ENCODE measurements at regions not wholly inside any gene's neighbourhood (a gene's known extent, or its start where the extent isn't known, plus 50 kb on each side); places are given as distances from the start of the nearest gene placed in this dataset.
A peak's percentile ranks its signal among the peaks of the same experiment; 100 is the strongest.

DNA sequence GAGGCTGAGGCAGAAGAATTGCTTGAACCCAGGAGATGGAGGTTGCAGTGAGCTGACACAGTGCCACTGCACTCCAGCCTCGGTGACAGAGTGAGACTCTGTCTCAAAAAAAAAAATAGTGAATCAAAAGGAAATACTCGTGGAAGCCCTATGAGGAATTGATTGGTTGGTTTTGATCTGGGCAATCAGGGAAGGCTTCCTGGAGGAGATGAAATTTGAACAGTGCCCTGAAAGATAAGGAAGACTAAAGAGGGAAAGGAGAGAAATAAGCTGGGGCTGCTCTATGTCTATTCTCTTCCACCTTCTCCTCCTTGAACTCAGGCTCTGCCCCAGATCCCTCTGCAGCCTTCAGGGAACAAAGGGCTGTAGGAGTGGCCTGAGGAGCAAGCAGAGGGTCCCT lies 54.1 kb downstream of the IRF2BPL start:
- DNase-seq = no peak

DNA sequence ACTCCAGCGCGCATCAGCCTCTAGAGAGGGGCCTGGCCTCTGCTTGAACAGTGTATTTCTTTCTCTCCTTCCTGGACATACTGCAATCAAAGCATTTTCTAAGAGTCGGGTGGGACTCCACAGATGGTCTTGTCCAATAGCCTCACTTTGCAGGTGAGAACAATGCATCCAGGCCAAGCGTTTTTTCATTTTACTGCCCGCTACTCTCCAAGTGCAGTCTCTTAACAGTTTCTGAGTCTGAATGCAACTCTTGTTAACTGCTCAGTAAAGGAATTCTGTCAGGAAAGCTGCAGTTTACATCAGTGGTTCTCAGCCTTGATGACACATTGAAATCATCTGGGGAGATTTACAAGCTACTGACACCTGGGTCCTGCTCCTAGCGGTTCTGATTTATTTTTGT lies 57.0 kb downstream of the IRF2BPL start:
- no peak for DNase-seq

- DNase-seq = peak; percentile 92
These were observed 59.9 kb downstream of the IRF2BPL start for GRCh38 chr14:76968621-76969063.

DNA sequence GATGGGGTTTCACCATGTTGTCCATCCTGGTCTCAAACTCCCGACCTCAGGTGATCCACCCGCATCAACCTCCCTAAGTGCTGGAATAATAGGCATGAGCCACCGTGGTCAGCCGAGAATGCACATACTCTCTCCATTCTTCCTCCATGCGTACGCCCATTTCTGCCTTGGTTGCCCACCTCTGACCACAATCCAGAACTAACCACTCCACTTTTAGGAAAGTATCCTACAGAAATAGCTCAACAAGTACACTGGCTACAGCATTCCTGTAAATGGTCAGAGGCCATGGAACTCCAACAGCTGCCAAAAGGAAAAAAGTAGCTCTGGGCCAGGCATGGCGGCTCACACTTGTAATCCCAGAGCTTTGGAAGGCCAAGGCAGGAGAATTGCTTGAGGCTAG lies 60.7 kb downstream of the IRF2BPL start:
- no peak for DNase-seq

- DNase-seq = no peak
These were observed 63.3 kb downstream of the IRF2BPL start for GRCh38 chr14:76965232-76965631.

- no peak for DNase-seq
These were observed 63.8 kb downstream of the IRF2BPL start for GRCh38 chr14:76964695-76965094.

GRCh38 chr14:76963372-76963771 lies 65.1 kb downstream of the IRF2BPL start:
- no peak for DNase-seq

DNA sequence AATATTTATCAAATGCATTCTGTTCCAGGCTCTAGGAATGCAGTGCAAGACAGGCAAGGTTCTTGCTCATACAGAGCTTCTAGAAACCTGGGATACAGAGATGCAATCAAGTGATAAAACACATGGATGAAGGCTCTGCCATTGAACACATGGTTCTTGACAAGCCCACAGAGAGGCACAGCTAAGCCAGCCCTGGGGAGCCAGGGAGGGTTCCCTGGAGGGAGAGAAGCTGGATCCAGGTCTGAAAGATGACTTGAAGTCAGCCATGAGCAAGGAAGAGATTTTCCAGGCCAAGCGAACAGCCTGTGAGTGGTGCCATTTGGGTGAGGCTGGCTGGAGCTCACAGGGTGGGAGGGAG lies 66.2 kb downstream of the IRF2BPL start:
- no peak for DNase-seq

DNA sequence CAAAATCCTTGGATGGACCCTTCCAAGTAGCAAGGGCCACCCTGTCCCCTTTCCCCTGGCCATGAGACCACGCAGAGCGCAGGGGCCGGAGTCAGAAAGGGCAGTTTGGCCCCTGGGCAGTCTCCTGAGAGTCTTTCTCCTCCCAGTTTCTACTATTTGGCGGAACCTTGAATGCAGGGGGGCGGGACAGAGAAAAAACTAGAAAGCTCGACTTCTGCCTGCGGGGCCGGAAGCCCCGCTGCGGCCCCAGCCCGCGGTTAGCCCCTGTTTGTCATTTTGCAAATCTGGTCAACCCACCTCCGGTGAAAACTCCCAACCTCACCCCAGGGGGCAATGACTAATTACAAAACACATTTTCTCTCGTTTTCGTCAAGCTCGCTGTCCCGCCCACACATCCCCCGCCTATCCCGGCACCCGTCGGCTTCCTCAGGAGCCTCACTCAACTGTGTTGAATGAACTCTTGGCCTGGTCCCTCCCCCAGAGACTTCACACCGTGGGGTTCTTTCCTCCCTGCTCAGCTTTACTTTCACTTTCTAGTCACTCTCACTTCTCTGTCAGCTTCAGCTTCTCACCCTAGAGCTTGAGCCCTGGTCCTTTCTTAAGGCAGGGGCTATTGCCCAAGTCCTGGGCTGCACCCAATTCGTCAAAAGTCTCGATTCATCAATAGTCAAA lies 66.7 kb downstream of the IRF2BPL start:
- DNase-seq = no peak

DNA sequence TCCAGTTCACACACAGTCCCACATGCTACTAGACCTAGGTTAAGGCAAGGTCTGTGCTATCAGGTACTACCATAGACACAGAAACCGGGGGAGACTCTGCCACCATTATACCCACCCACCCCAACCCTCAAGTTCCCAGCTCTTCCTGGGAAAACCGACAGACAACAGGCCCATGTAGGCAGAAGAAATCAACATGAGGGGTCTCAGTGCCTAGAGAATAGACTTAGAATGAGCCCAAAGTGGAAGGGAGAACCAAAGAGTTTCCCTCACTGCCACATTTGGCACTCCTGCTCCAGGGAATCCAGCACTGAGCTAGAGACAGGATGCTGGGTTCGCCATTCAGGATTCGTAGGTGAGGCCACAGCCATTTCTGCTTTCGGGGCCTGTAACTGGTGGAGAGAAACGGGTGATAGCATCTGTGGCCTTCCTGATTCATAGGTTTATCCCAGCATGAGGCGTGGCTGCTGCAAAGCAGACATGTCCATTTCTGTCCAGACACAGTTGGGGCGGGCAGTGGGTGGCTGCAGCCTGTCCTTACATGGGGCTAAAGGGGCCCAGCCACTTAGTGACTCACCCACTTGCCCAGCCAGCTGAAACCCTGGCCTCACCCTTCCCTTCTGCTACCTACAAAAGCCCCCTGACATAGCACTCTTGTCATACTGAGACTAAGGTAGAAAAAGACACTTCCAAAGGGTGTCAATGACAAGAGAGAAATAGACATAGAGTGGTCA lies 69.4 kb downstream of the IRF2BPL start:
- peak in 1 of 2 experiments; percentile 40 for DNase-seq

- no peak for DNase-seq
These were observed 70.2 kb downstream of the IRF2BPL start for GRCh38 chr14:76958020-76958979.

DNA sequence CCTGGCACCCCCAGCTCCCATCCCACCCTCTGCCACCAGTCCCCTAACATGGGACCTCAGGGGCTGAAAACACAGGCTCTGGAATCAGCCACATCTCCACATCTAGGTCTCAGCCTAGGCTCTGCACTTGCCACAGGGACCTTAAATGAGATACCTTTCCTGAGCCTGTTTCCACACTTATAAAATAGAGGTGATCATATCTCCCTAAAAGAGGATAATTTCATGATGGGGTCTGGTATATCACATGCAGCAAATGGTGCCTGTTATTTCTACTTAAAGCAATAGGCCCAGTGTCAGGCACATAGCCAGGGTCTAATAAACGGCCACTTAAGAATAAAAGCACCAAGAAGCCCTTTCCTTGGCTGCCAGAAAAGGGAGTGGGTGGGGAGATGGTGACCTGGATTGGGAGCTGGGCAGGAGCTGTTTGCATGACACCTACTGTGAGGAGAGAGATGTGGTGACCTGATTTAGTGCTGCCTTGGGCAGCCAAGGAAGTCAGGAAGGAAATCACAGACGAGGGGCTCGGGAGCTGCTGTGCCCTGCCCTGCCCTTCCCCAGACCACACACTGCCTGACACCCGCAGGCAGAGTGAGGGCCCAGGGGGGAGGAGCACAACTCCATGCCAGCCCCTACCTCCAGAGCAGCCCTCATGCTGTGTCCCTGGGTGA lies 71.2 kb downstream of the IRF2BPL start:
- no peak for DNase-seq

DNA sequence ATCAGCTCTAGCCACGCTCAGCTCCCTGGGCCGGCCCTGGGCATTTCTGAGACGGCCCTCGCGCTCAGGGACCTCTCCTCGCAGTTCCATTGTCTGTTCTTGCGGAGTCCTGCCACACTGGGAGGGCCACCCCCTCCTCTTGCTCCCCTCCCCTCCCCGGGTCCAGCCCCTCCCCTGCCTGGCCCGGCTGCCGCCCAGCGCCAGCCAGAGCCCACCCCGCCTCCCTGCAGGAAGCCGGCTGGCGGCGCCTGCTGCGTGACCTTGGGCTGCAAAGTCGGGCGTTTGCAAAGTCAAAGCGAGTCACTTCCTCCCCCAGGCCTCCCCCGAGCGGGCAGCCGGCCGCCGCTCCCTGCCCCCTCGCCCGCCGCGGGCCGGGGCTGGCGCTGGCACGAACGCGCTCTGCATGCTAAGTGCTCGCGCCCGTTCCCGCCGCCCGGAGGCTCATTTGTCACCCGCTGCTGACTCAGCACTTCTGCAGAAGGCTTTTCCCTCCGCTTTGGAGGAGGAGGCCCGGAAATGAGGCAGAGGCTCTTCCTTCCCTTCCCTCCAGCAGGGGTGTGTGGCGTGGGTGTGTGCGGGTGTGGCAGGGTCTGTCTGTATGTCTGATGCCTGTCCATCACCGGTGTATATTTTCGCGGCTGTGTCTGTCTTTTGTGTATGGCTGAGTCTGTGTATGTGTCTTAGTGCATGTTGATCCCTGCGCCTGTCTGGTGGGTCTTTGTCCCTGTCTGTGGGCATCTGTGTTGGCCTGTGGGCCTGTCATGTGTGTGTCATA lies 72.0 kb downstream of the IRF2BPL start:
- DNase-seq = peak; percentile 99

- DNase-seq = peak in 1 of 2 experiments; percentile 34
These were observed 72.8 kb downstream of the IRF2BPL start for GRCh38 chr14:76955575-76956315.

- DNase-seq = no peak
These were observed 73.9 kb downstream of the IRF2BPL start for GRCh38 chr14:76954394-76955190.

- no peak for DNase-seq
These were observed 75.1 kb downstream of the IRF2BPL start for GRCh38 chr14:76953311-76953945.

DNA sequence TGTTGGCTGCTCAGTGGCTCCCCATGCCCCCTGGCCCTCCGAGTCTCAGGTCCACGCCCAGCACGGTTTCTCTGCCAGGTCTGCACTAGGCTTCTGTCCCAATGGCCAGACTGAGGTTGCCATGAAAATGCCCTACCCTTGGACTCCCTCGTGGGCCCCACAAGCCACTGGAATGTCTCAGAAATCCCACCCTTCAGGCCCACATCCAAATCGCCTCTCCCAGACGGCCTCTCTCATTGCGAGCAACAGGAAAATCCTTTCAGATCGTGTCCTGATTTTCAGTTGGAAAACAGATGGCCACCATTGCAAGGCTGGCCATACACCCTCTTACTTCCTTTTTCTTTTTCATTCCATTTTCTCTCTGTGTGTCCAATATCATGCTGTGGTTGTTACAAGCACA lies 77.3 kb downstream of the IRF2BPL start:
- DNase-seq = no peak

GRCh38 chr14:76950055-76951020 lies 78.2 kb downstream of the IRF2BPL start:
- no peak for DNase-seq

DNA sequence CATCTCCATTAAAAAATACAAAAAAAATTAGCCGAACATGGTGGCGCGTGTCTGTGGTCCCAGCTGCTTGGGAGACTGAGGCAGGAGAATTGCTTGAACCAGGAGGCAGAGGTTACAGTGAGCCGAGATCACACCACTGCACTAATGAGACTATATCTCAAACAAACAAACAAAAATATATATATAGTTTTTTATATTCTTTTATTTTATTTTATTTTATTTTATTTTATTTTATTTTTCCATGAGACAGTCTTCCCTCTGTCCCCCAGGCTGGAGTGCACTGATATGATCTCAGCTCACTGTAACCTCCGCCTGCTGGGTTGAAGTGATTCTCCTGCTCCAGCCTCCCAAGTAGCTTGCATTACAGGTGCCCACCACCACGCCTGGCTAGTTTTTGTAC lies 79.5 kb downstream of the IRF2BPL start:
- DNase-seq = no peak
